Loucy (cell line): ENCODE measurements at regions not wholly inside any gene's neighbourhood (a gene's known extent, or its start where the extent isn't known, plus 50 kb on each side); places are given as distances from the start of the nearest gene placed in this dataset.

Experiments used
- H2AFZ ChIP-seq: fragments of 200-600 bp; sonication (generic); 2 replicates; pipeline ENCODE4 v1.6.0; 2016; ENCODE audit warnings: antibody characterized with exemption, mild to moderate bottlenecking, low read length, moderate library complexity
- H3F3A ChIP-seq: fragments of 200-600 bp; 2 replicates; pipeline ENCODE4 v1.6.0; 2016; ENCODE audit warnings: antibody characterized with exemption, low read depth, mild to moderate bottlenecking
- H3K27me3 ChIP-seq: fragments of 200-600 bp; sonication (generic); 2 replicates; pipeline ENCODE4 v1.6.1; 2014; ENCODE audit warnings: low read length, mild to moderate bottlenecking; ENCODE audit not compliant: insufficient read depth, poor library complexity, severe bottlenecking
- H3K36me3 ChIP-seq: fragments of 200-600 bp; sonication (generic); 2 replicates; pipeline ENCODE4 v1.6.1; 2016; ENCODE audit warnings: low read length; ENCODE audit not compliant: insufficient read depth
- H3K4me1 ChIP-seq: fragments of 200-600 bp; sonication (generic); 2 replicates; pipeline ENCODE4 v1.5.1; 2014; ENCODE audit warnings: low read length, mild to moderate bottlenecking; ENCODE audit not compliant: insufficient read depth, poor library complexity, severe bottlenecking
- H3K4me2 ChIP-seq: fragments of 200-600 bp; sonication (generic); 2 replicates; pipeline ENCODE4 v1.6.0; 2014; ENCODE audit warnings: antibody characterized with exemption, low read length, low read depth, mild to moderate bottlenecking; ENCODE audit not compliant: poor library complexity, severe bottlenecking
- H3K4me3 ChIP-seq: fragments of 200-600 bp; sonication (generic); 2 replicates; pipeline ENCODE4 v1.5.1; 2014; ENCODE audit warnings: low read length, mild to moderate bottlenecking, mixed read lengths; ENCODE audit not compliant: poor library complexity, severe bottlenecking
- H3K79me2 ChIP-seq: fragments of 200-600 bp; sonication (generic); 2 replicates; pipeline ENCODE4 v1.6.1; 2014; ENCODE audit warnings: low read length; ENCODE audit not compliant: insufficient read depth
- H3K9ac ChIP-seq: fragments of 200-600 bp; sonication (generic); 2 replicates; pipeline ENCODE4 v1.6.0; 2014; ENCODE audit warnings: mild to moderate bottlenecking, low read depth, low read length, moderate library complexity; ENCODE audit not compliant: poor library complexity, severe bottlenecking
- H3K9me2 ChIP-seq: fragments of 200-600 bp; sonication (generic); replicated peaks from 2 replicates; pipeline ENCODE4 v1.6.1; 2016; ENCODE audit warnings: low read depth, low read length, mixed read lengths
- H3K9me3 ChIP-seq: fragments of 200-600 bp; sonication (generic); 2 replicates; pipeline ENCODE4 v1.6.1; 2014; ENCODE audit warnings: mild to moderate bottlenecking, antibody characterized with exemption, low read length, low read depth; ENCODE audit not compliant: insufficient read depth
- H4K20me1 ChIP-seq: fragments of 200-600 bp; sonication (generic); 2 replicates; pipeline ENCODE4 v1.6.0; 2014; ENCODE audit warnings: antibody characterized with exemption, low read length, mild to moderate bottlenecking; ENCODE audit not compliant: insufficient read depth, poor library complexity, severe bottlenecking
- EZH2phosphoT487 ChIP-seq: fragments of 200-600 bp; IDR thresholded peaks from 2 replicates; pipeline ENCODE4 v1.6.1; 2018; ENCODE audit warnings: antibody characterized with exemption, mild to moderate bottlenecking, moderate library complexity, borderline replicate concordance
- TF ChIP-seq, protein P1 (sequence below): fragments of 200-600 bp; sonication (generic); conservative IDR thresholded peaks from 2 replicates; pipeline ENCODE4 v1.5.1; 2014; ENCODE audit warnings: mild to moderate bottlenecking, antibody characterized with exemption, low read length

DNA sequence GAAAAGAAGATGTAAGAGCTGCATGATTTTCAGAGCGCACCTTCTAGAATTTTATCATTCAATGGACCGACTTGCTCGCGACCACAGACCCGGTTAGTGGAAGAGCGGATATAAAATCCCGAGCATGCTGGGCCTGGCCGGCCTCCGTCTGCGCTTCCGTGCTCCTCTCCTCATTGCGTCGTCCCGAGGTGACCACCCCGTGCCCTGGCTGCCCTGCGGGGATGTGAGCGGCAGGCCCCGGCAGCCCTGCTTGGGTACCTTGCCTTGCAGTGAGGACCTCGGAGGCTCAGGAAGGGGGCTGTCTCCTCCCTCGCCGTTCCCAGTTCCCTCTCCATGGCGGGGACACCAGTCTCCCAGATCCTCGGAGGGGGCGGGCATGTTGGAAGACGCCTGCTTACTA lies 330.9 kb upstream of the SHH start:
- no peak for TF ChIP-seq EZH2phosphoT487
- TF ChIP-seq, protein P1, sequence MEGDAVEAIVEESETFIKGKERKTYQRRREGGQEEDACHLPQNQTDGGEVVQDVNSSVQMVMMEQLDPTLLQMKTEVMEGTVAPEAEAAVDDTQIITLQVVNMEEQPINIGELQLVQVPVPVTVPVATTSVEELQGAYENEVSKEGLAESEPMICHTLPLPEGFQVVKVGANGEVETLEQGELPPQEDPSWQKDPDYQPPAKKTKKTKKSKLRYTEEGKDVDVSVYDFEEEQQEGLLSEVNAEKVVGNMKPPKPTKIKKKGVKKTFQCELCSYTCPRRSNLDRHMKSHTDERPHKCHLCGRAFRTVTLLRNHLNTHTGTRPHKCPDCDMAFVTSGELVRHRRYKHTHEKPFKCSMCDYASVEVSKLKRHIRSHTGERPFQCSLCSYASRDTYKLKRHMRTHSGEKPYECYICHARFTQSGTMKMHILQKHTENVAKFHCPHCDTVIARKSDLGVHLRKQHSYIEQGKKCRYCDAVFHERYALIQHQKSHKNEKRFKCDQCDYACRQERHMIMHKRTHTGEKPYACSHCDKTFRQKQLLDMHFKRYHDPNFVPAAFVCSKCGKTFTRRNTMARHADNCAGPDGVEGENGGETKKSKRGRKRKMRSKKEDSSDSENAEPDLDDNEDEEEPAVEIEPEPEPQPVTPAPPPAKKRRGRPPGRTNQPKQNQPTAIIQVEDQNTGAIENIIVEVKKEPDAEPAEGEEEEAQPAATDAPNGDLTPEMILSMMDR = no peak
- H3K4me1 ChIP-seq = no peaks in the 10 kb centered on the region
- H2AFZ ChIP-seq = no peak overlapping the region
- H3K79me2 ChIP-seq = no peaks in the 10 kb centered on the region
- H3K9me3 ChIP-seq = no peaks in the 10 kb centered on the region; the same call in 1 of the 2 replicates
- H3K36me3 ChIP-seq = no peaks in the 10 kb centered on the region
- no peaks in the 10 kb centered on the region for H3K27me3 ChIP-seq
- no peak overlapping the region for H3K4me3 ChIP-seq
- H3K9ac ChIP-seq = no peak overlapping the region
- H3K9me2 ChIP-seq = no peaks in the 10 kb centered on the region
- no peak overlapping the region for H3K4me2 ChIP-seq
- H4K20me1 ChIP-seq = no peaks in the 10 kb centered on the region
- no peaks in the 10 kb centered on the region for H3F3A ChIP-seq

- no peak overlapping the region for H2AFZ ChIP-seq
- no peak overlapping the region for H3K4me3 ChIP-seq
- no peaks in the 10 kb centered on the region for H3F3A ChIP-seq
- no peak overlapping the region for H3K9ac ChIP-seq
- no peaks in the 10 kb centered on the region; the same call in 1 of the 2 replicates for H3K9me3 ChIP-seq
- no peaks in the 10 kb centered on the region for H3K36me3 ChIP-seq
- no peaks in the 10 kb centered on the region for H3K4me1 ChIP-seq
- no peak for TF ChIP-seq EZH2phosphoT487
- TF ChIP-seq, protein P1 = no peak
- no peak overlapping the region for H3K4me2 ChIP-seq
- no peaks in the 10 kb centered on the region for H3K9me2 ChIP-seq
- H3K79me2 ChIP-seq = no peaks in the 10 kb centered on the region
- H3K27me3 ChIP-seq = no peaks in the 10 kb centered on the region
- H4K20me1 ChIP-seq = no peaks in the 10 kb centered on the region
These were observed 329.7 kb upstream of the SHH start for GRCh38 chr7:156141941-156142340.

DNA sequence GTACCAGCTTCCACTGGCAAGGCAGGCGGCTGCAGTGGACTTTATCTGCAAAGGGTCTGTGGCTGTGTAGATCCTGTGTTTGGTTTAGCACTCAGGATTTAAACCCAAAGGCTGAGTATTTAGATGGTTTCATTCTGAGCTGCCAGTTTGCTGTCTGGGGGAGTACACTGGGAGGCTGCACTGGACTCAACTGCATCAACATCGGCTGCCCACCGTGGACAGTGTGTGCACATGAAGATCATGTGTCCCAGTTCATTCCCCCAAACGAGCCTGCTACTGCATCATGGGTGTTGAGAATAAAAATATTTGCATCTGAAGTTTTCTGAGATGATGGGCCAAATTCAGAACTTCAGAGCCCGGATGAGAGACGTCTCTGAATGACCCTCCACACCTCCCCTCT lies 328.6 kb upstream of the SHH start:
- H3K27me3 ChIP-seq = no peaks in the 10 kb centered on the region
- no peak overlapping the region for H3K9ac ChIP-seq
- H3F3A ChIP-seq = no peaks in the 10 kb centered on the region
- H4K20me1 ChIP-seq = no peaks in the 10 kb centered on the region
- no peaks in the 10 kb centered on the region for H3K9me2 ChIP-seq
- no peaks in the 10 kb centered on the region for H3K36me3 ChIP-seq
- TF ChIP-seq, protein P1 = no peak
- TF ChIP-seq EZH2phosphoT487 = no peak
- H3K4me3 ChIP-seq = no peak overlapping the region
- no peaks in the 10 kb centered on the region for H3K4me1 ChIP-seq
- no peak overlapping the region for H2AFZ ChIP-seq
- H3K79me2 ChIP-seq = no peaks in the 10 kb centered on the region
- H3K9me3 ChIP-seq = no peaks in the 10 kb centered on the region; the same call in 1 of the 2 replicates
- H3K4me2 ChIP-seq = no peak overlapping the region
